ENCODE measurements at regions not wholly inside any gene's neighbourhood (a gene's known extent, or its start where the extent isn't known, plus 50 kb on each side); places are given as distances from the start of the nearest gene placed in this dataset.
"Not testable (repeated sequence)": the region's sequence is repeated elsewhere in the genome, so short reads cannot be mapped to it uniquely, and the experiment has no call there.

DNA sequence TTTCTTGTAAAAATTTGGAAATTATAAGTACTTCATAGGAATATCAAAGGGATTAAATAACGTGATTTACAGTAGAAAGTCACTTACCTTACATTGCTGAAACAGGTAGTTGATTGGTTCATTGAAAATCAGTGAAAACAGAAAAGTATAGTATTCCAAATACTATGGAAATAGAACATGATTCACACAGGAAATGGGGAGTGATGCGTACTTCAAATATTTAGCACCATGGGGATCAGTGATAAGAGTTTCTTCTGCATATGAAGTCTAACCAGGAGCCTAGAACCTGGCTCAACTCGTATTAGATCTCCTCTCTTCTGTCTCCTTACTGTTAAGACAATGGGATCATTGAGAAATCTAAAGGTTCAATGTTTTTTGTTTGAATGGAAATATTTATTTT is 133.3 kb downstream of the FAM174A start:
- ATAC-seq (no peak), DNase-seq (no peak)
- Histone ChIP-seq H3K36me3 (ENCODE audit: low read depth) (no peaks in the 10 kb centered on the region), H3K4me3 (no peak overlapping the region), H3K9me3 (no peaks in the 10 kb centered on the region), H3K4me1 (ENCODE audit: low read depth) (no peaks in the 10 kb centered on the region)
- intact Hi-C loops (cut with DNase I, micrococcal nuclease) = no loop called here
- TF ChIP-seq, protein P1, sequence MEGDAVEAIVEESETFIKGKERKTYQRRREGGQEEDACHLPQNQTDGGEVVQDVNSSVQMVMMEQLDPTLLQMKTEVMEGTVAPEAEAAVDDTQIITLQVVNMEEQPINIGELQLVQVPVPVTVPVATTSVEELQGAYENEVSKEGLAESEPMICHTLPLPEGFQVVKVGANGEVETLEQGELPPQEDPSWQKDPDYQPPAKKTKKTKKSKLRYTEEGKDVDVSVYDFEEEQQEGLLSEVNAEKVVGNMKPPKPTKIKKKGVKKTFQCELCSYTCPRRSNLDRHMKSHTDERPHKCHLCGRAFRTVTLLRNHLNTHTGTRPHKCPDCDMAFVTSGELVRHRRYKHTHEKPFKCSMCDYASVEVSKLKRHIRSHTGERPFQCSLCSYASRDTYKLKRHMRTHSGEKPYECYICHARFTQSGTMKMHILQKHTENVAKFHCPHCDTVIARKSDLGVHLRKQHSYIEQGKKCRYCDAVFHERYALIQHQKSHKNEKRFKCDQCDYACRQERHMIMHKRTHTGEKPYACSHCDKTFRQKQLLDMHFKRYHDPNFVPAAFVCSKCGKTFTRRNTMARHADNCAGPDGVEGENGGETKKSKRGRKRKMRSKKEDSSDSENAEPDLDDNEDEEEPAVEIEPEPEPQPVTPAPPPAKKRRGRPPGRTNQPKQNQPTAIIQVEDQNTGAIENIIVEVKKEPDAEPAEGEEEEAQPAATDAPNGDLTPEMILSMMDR (IDR thresholded peaks at IDR 0.05) = no peak

DNA sequence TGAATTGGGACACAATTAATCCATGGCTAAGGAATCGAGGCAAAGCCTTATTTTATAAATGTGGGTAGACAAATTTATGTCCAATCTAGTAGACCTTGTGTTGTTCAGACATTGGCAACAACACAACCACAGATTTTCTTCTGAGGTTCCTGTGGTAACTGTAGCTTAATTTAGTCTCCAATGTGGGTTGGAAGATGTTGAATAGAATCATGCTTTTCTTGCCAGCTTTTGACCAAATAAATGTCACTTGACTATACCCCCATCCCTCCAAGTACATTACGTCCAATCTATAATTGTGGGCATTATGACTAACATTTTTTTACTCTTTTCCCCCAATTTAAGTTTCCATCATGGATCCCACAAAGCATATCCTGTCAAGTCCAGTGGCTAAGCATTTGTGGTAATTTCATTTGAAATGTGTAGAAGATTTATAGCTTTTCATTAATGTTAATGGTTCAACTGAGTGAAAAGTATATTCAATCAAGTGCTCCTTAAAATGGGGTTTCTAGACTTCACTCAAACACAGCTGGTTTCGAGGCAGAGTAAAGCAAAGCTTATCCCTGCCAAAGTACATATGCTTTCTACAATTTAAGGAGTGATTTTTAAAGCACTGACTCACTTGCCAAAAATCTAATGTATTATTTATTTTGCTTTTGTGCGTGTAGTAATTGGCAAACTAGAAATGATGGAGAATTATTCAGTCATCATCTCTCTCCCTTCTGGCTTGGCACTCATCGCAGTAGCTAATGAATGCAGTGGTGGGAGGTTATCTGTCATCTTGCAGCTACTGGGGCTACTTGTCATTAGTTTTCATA is 141.8 kb downstream of the FAM174A start:
- H3K36me3 ChIP-seq (ENCODE audit: low read depth) = no peaks in the 10 kb centered on the region
- DNase-seq = no peak
- no peak for ATAC-seq
- intact Hi-C loops (cut with DNase I, micrococcal nuclease) = no loop called here
- no peak overlapping the region for H3K4me3 ChIP-seq
- no peaks in the 10 kb centered on the region for H3K9me3 ChIP-seq
- H3K4me1 ChIP-seq (ENCODE audit: low read depth) = no peaks in the 10 kb centered on the region
- TF ChIP-seq, protein P1 (IDR thresholded peaks at IDR 0.05) = no peak

- ATAC-seq = no peak
- Histone ChIP-seq H3K4me3 (no peak overlapping the region), H3K36me3 (ENCODE audit: low read depth) (no peaks in the 10 kb centered on the region), H3K4me1 (ENCODE audit: low read depth) (no peaks in the 10 kb centered on the region), H3K9me3 (peaks cover 10% of the 10 kb centered on the region)
- no peak for DNase-seq
- TF ChIP-seq, protein P1 (IDR thresholded peaks at IDR 0.05) = no peak
- intact Hi-C loops (cut with DNase I, micrococcal nuclease) = no loop called here
These were observed 147.5 kb downstream of the FAM174A start for GRCh38 chr5:100682625-100683024.

DNA sequence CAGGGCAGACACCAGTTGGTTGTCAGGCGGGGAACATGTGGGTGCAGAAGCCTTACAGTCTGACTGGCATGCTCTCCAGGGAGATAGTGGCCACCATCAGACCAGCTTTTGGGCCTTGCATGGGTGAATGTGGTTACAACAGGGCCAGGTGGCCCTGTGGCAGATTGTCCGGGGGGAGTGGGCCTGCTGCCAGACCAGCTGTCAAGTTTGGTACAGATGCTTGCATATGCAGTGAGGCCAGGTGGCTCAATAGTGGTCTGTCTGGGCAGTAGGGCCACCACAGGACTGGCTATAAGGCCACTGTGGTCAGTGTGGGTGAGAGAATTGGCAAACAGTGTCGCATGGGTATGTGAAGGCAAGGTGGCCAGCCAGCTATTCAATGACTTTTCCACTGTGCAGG is 148.7 kb downstream of the FAM174A start:
- H3K9me3 ChIP-seq = peaks cover 10% of the 10 kb centered on the region
- intact Hi-C loops (cut with DNase I, micrococcal nuclease) = no loop called here
- ATAC-seq (no peak), DNase-seq (no peak)
- no peaks in the 10 kb centered on the region for H3K36me3 ChIP-seq (ENCODE audit: low read depth)
- no peak overlapping the region for H3K4me3 ChIP-seq
- TF ChIP-seq, protein P1 (IDR thresholded peaks at IDR 0.05) = no peak
- H3K4me1 ChIP-seq (ENCODE audit: low read depth) = no peaks in the 10 kb centered on the region

DNA sequence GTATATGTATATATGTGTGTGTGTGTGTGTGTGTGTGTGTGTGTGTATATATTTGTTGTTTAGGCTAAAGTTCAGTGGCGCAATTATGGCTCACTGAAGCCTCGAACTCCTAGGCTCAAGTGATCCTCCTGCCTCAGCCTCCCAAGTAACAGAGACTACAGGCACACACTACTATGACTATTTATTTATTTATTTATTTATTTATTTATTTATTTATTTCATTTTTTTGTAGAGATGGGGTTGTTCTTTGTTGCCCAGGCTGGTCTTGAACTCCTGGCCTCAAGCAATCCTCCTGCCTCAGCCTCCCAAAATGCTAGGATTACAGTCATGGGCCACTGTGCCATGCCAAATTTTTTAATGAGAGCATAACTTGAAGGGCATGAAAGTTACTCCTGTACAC is 149.9 kb downstream of the FAM174A start:
- intact Hi-C loops (cut with DNase I, micrococcal nuclease); ATAC-seq; DNase-seq: not testable (repeated sequence)

GRCh38 chr5:100688834-100689233 is 153.7 kb downstream of the FAM174A start:
- H3K9me3 ChIP-seq; H3K4me1 ChIP-seq (ENCODE audit: low read depth); intact Hi-C loops (cut with DNase I, micrococcal nuclease); H3K36me3 ChIP-seq (ENCODE audit: low read depth); H3K4me3 ChIP-seq; DNase-seq; ATAC-seq: not testable (repeated sequence)

More for the DNA sequence above, 149.9 kb downstream of the FAM174A start:
- H3K4me3 ChIP-seq; H3K4me1 ChIP-seq (ENCODE audit: low read depth); H3K36me3 ChIP-seq (ENCODE audit: low read depth); H3K9me3 ChIP-seq: not testable (repeated sequence)
